ENCODE measurements at regions not wholly inside any gene's neighbourhood (a gene's known extent, or its start where the extent isn't known, plus 50 kb on each side); places are given as distances from the start of the nearest gene placed in this dataset.

DNA sequence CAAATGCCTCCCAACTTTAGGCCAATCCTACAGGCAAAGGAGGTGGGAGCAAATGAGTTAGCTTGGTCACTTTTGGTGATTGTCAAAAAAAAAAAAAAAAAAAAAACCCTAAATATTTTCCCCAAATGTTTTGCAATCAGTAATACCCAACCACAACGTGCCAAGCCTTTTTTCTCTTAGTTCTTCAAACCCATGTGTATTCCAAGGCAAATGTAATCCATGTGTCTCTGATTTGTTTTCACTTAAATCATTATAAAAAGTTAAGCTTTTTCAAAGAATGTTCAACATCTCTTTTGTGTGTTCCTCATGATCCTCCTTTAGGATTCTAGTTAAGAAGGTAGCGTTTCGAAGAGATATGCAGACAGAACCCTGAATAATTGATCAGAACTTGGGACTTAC, 328.4 kb downstream of the PAPSS1 start:
- DNase-seq (ENCODE audit: low read depth in 1 of 2, low spot score in 1 of 2): no peak
- Histone ChIP-seq H3K27me3 (ENCODE audit: insufficient read depth, poor library complexity, severe bottlenecking) (no peaks in the 10 kb centered on the region), H3K27ac (replicated peaks) (no peak overlapping the region), H3K4me3 (replicated peaks; ENCODE audit: insufficient read depth, low read length) (no peak overlapping the region)
- TF ChIP-seq GABPA (IDR thresholded peaks at IDR 0.05; ENCODE audit: low read depth) (no peak), SPI1 (IDR thresholded peaks at IDR 0.05; ENCODE audit: borderline replicate concordance, low read depth) (no peak), REST (IDR thresholded peaks at IDR 0.05; ENCODE audit: insufficient replicate concordance, low read depth) (no peak), CTCF (IDR thresholded peaks at IDR 0.05; ENCODE audit: insufficient read depth, low read length) (no peak), POLR2AphosphoS5 (IDR thresholded peaks at IDR 0.05; ENCODE audit: low read depth) (no peak)

- no peaks in the 10 kb centered on the region for H3K27me3 ChIP-seq (ENCODE audit: insufficient read depth, poor library complexity, severe bottlenecking)
- DNase-seq (ENCODE audit: low read depth in 1 of 2, low spot score in 1 of 2): no peak
- no peak for TF ChIP-seq REST (IDR thresholded peaks at IDR 0.05; ENCODE audit: insufficient replicate concordance, low read depth)
- no peak for TF ChIP-seq GABPA (IDR thresholded peaks at IDR 0.05; ENCODE audit: low read depth)
- no peak for TF ChIP-seq POLR2AphosphoS5 (IDR thresholded peaks at IDR 0.05; ENCODE audit: low read depth)
- no peak for TF ChIP-seq CTCF (IDR thresholded peaks at IDR 0.05; ENCODE audit: insufficient read depth, low read length)
- H3K27ac ChIP-seq (replicated peaks): no peak overlapping the region
- H3K4me3 ChIP-seq (replicated peaks; ENCODE audit: insufficient read depth, low read length): no peak overlapping the region
Observed at GRCh38 chr4:107391009-107391629, 328.9 kb downstream of the PAPSS1 start.

- H3K27me3 ChIP-seq (ENCODE audit: insufficient read depth, poor library complexity, severe bottlenecking): no peaks in the 10 kb centered on the region
- H3K4me3 ChIP-seq (replicated peaks; ENCODE audit: insufficient read depth, low read length): no peak overlapping the region
- no peak for DNase-seq (ENCODE audit: low read depth in 1 of 2, low spot score in 1 of 2)
- TF ChIP-seq REST (IDR thresholded peaks at IDR 0.05; ENCODE audit: insufficient replicate concordance, low read depth) (no peak), SPI1 (IDR thresholded peaks at IDR 0.05; ENCODE audit: borderline replicate concordance, low read depth) (no peak), GABPA (IDR thresholded peaks at IDR 0.05; ENCODE audit: low read depth) (no peak), CTCF (IDR thresholded peaks at IDR 0.05; ENCODE audit: insufficient read depth, low read length) (no peak), POLR2AphosphoS5 (IDR thresholded peaks at IDR 0.05; ENCODE audit: low read depth) (no peak)
- no peak overlapping the region for H3K27ac ChIP-seq (replicated peaks)
Observed at GRCh38 chr4:107389965-107390364, 330.1 kb downstream of the PAPSS1 start.
